Ishikawa (cell line): ENCODE measurements at regions not wholly inside any gene's neighbourhood (a gene's known extent, or its start where the extent isn't known, plus 50 kb on each side); places are given as distances from the start of the nearest gene placed in this dataset.

Experiments
- EP300 ChIP-seq: IDR thresholded peaks from 2 replicates; pipeline ENCODE4 v1.6.1; 2012; ENCODE audit warnings: borderline replicate concordance
- FOXM1 ChIP-seq: IDR thresholded peaks from 2 replicates; pipeline ENCODE4 v1.6.1; 2012; ENCODE audit warnings: low read depth, borderline replicate concordance
- MAX ChIP-seq: IDR thresholded peaks from 2 replicates; pipeline ENCODE4 v1.6.1; 2012
- RAD21 ChIP-seq: IDR thresholded peaks from 2 replicates; pipeline ENCODE4 v1.6.1; 2012; ENCODE audit warnings: low read depth
- TAF1 ChIP-seq: IDR thresholded peaks from 2 replicates; pipeline ENCODE4 v1.6.1; 2012; ENCODE audit warnings: low read depth, mild to moderate bottlenecking
- YY1 ChIP-seq: IDR thresholded peaks from 2 replicates; pipeline ENCODE4 v1.6.1; 2012; ENCODE audit warnings: low read depth

GRCh38 chrX:1097328-1097727, 115.1 kb downstream of the CRLF2 start:
- TF ChIP-seq YY1 (no peak), EP300 (no peak), RAD21 (no peak), FOXM1 (no peak), MAX (no peak), TAF1 (no peak)
